ENCODE measurements at regions not wholly inside any gene's neighbourhood (a gene's known extent, or its start where the extent isn't known, plus 50 kb on each side); places are given as distances from the start of the nearest gene placed in this dataset.

GRCh38 chr2:230643576-230644291 is 68.9 kb upstream of the CAB39 start:
- Mint-ChIP-seq H3K4me1 (no peaks in the 10 kb centered on the region), H3K27ac (no peak overlapping the region), H3K27me3 (ENCODE audit: low read depth) (no peaks in the 10 kb centered on the region), H3K36me3 (no peaks in the 10 kb centered on the region), H3K9me3 (peaks cover 4% of the 10 kb centered on the region; the same call in 1 of the 2 replicates), H3K4me3 (no peak overlapping the region)
- DNase-seq (ENCODE audit: low spot score) (no peak), ATAC-seq (no peak; the same call in 1 of the 2 replicates)
- POLR2A ChIA-PET: no interaction called here
- TF ChIP-seq SOX15 (CRISPR knock-in tag; IDR thresholded peaks at IDR 0.05): no peak
- TF ChIP-seq GTF2I (CRISPR knock-in tag; conservative IDR thresholded peaks at IDR 0.05): no peak
- TF ChIP-seq ZNF263 (CRISPR knock-in tag; IDR thresholded peaks at IDR 0.05; ENCODE audit: low read depth): no peak
- CTCF ChIA-PET: no interaction called here

GRCh38 chr2:230644356-230644935 is 68.2 kb upstream of the CAB39 start:
- H3K9me3 Mint-ChIP-seq: peaks cover 4% of the 10 kb centered on the region; the same call in 1 of the 2 replicates
- ChIA-PET CTCF (no interaction called here), POLR2A (no interaction called here)
- H3K36me3 Mint-ChIP-seq: no peaks in the 10 kb centered on the region
- no peaks in the 10 kb centered on the region for H3K27me3 Mint-ChIP-seq (ENCODE audit: low read depth)
- no peak for ATAC-seq
- H3K27ac Mint-ChIP-seq: no peak overlapping the region
- no peak overlapping the region for H3K4me3 Mint-ChIP-seq
- no peak for TF ChIP-seq PRDM15 (CRISPR knock-in tag; IDR thresholded peaks at IDR 0.05)
- no peak for TF ChIP-seq RORB (CRISPR knock-in tag; IDR thresholded peaks at IDR 0.05)
- no peak for TF ChIP-seq ZNF317 (CRISPR knock-in tag; IDR thresholded peaks at IDR 0.05; ENCODE audit: borderline replicate concordance, low read depth)
- no peak for TF ChIP-seq GABPB1 (CRISPR knock-in tag; IDR thresholded peaks at IDR 0.05)
- TF ChIP-seq NR1H2 (CRISPR knock-in tag; IDR thresholded peaks at IDR 0.05): no peak
- TF ChIP-seq FOXJ3 (CRISPR knock-in tag; IDR thresholded peaks at IDR 0.05; ENCODE audit: borderline replicate concordance): no peak
- no peak for TF ChIP-seq ERG (CRISPR knock-in tag; IDR thresholded peaks at IDR 0.05)
- TF ChIP-seq OVOL2 (CRISPR knock-in tag; IDR thresholded peaks at IDR 0.05; ENCODE audit: borderline replicate concordance): no peak
- no peak for TF ChIP-seq ZSCAN18 (CRISPR knock-in tag; IDR thresholded peaks at IDR 0.05)
- TF ChIP-seq ATF2 (CRISPR knock-in tag; IDR thresholded peaks at IDR 0.05; ENCODE audit: borderline replicate concordance, low read depth): no peak
- no peak for TF ChIP-seq SMAD4 (CRISPR knock-in tag; IDR thresholded peaks at IDR 0.05)
- TF ChIP-seq CREM (CRISPR knock-in tag; IDR thresholded peaks at IDR 0.05): no peak
- TF ChIP-seq ZBTB43 (CRISPR knock-in tag; IDR thresholded peaks at IDR 0.05): no peak
- TF ChIP-seq MXD4 (CRISPR knock-in tag; IDR thresholded peaks at IDR 0.05; ENCODE audit: borderline replicate concordance): no peak
- TF ChIP-seq JAZF1 (CRISPR knock-in tag; IDR thresholded peaks at IDR 0.05): no peak
- H3K4me1 Mint-ChIP-seq: no peaks in the 10 kb centered on the region
- DNase-seq (ENCODE audit: low spot score): no peak
